Astrocyte (in vitro differentiated cells and primary cell): ENCODE measurements at regions not wholly inside any gene's neighbourhood (a gene's known extent, or its start where the extent isn't known, plus 50 kb on each side); places are given as distances from the start of the nearest gene placed in this dataset.

Experiments
- CTCF ChIP-seq: IDR thresholded peaks from 2 replicates; pipeline ENCODE4 v1.5.1; 2011; ENCODE audit warnings: low read depth, mild to moderate bottlenecking, inconsistent platforms, low read length, moderate library complexity; ENCODE audit not compliant: insufficient read depth
- EZH2 ChIP-seq: IDR thresholded peaks from 2 replicates; pipeline ENCODE4 v1.6.1; 2012; ENCODE audit warnings: mild to moderate bottlenecking, low read length, inconsistent platforms; ENCODE audit not compliant: insufficient read depth

- TF ChIP-seq CTCF, result no peak
- TF ChIP-seq EZH2, result no peak
Measured at GRCh38 chr5:99275128-99275527, 346.3 kb upstream of the CHD1 start.
